ENCODE measurements at regions not wholly inside any gene's neighbourhood (a gene's known extent, or its start where the extent isn't known, plus 50 kb on each side); places are given as distances from the start of the nearest gene placed in this dataset.

DNA sequence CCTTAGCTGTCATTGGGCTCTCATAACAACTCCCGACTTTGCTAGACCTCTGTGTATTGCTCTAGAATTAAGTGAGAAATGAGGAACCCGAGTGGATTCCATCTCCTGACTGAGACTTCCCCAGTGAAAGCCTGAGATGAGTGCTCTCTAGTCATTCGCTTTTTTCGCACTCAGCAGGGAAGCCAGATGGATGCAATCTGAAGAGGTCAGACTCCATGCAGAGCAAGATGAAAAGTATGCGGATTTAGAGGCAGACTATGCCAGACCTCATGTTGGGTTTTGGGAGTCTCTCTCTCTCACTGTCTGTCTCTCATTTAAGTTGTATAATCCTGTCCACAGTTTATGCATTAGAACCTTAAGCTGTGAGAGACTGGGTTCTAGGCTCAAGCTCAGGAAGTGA, 88.6 kb downstream of the SLC5A7 start:
- TF ChIP-seq, protein P1, sequence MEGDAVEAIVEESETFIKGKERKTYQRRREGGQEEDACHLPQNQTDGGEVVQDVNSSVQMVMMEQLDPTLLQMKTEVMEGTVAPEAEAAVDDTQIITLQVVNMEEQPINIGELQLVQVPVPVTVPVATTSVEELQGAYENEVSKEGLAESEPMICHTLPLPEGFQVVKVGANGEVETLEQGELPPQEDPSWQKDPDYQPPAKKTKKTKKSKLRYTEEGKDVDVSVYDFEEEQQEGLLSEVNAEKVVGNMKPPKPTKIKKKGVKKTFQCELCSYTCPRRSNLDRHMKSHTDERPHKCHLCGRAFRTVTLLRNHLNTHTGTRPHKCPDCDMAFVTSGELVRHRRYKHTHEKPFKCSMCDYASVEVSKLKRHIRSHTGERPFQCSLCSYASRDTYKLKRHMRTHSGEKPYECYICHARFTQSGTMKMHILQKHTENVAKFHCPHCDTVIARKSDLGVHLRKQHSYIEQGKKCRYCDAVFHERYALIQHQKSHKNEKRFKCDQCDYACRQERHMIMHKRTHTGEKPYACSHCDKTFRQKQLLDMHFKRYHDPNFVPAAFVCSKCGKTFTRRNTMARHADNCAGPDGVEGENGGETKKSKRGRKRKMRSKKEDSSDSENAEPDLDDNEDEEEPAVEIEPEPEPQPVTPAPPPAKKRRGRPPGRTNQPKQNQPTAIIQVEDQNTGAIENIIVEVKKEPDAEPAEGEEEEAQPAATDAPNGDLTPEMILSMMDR (IDR thresholded peaks at IDR 0.05; ENCODE audit: poor library complexity, severe bottlenecking), result no peak
- Histone ChIP-seq H3K27ac (ENCODE audit: poor library complexity, severe bottlenecking) (no peak overlapping the region), H3K27me3 (ENCODE audit: insufficient read depth, poor library complexity, severe bottlenecking) (peaks cover 7% of the 10 kb centered on the region), H3K36me3 (ENCODE audit: low read depth) (no peaks in the 10 kb centered on the region), H3K9me3 (ENCODE audit: severe bottlenecking) (no peaks in the 10 kb centered on the region), H3K4me1 (ENCODE audit: insufficient read depth, poor library complexity, severe bottlenecking) (no peaks in the 10 kb centered on the region), H3K4me3 (ENCODE audit: severe bottlenecking) (no peak overlapping the region)
- DNase-seq (ENCODE audit: low spot score) (no peak), ATAC-seq (ENCODE audit: low read depth) (no peak)

DNA sequence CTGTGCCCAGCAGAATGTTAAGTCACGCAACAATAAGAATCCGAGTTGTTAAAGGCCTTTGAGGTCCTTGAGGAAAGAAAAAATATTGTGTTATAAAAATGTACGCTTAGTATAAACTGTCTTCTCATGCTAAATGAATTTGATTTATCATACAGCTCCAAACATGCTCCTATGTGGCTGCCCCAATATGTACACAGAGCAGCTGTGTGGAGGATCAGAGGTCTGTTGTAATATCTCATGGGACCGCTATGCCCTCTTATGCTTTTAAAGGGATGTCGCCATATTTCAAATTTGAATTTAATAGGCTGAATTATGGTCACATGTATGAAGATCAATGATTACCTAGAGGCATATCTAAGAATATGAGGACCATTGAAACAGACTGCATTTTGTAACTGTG, 90.2 kb downstream of the SLC5A7 start:
- Histone ChIP-seq H3K27me3 (ENCODE audit: insufficient read depth, poor library complexity, severe bottlenecking) (peaks cover 10% of the 10 kb centered on the region), H3K9me3 (ENCODE audit: severe bottlenecking) (no peaks in the 10 kb centered on the region), H3K27ac (ENCODE audit: poor library complexity, severe bottlenecking) (no peak overlapping the region), H3K4me1 (ENCODE audit: insufficient read depth, poor library complexity, severe bottlenecking) (no peaks in the 10 kb centered on the region), H3K4me3 (ENCODE audit: severe bottlenecking) (no peak overlapping the region), H3K36me3 (ENCODE audit: low read depth) (no peaks in the 10 kb centered on the region)
- DNase-seq (ENCODE audit: low spot score) (no peak), ATAC-seq (ENCODE audit: low read depth) (no peak)
- TF ChIP-seq, protein P1 (IDR thresholded peaks at IDR 0.05; ENCODE audit: poor library complexity, severe bottlenecking), result no peak

DNA sequence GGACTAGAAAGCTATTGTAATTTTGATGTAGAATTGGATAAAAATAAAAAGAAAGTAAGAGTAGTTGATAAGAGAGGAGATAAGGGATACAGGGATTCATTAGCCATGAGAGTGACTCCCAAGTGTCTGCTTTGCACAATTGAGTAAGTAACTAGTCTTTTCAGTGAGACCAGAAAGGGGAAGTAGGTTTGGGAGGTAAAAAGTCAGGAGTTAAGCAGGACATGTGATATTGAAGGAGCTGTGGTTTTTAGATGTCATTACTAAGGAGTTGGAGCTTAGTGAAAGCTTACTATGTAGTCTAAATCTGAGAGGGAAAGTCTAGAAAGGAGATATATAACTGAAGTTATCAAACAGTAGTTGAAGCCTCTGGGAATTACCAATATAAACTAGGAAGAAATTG, 93.4 kb downstream of the SLC5A7 start:
- H3K36me3 ChIP-seq (ENCODE audit: low read depth), result no peaks in the 10 kb centered on the region
- DNase-seq (ENCODE audit: low spot score) (no peak), ATAC-seq (ENCODE audit: low read depth) (no peak)
- no peak overlapping the region for H3K27ac ChIP-seq (ENCODE audit: poor library complexity, severe bottlenecking)
- H3K4me1 ChIP-seq (ENCODE audit: insufficient read depth, poor library complexity, severe bottlenecking), result no peaks in the 10 kb centered on the region
- H3K9me3 ChIP-seq (ENCODE audit: severe bottlenecking), result no peaks in the 10 kb centered on the region
- H3K4me3 ChIP-seq (ENCODE audit: severe bottlenecking), result no peak overlapping the region
- TF ChIP-seq, protein P1 (IDR thresholded peaks at IDR 0.05; ENCODE audit: poor library complexity, severe bottlenecking), result no peak
- peaks cover 9% of the 10 kb centered on the region for H3K27me3 ChIP-seq (ENCODE audit: insufficient read depth, poor library complexity, severe bottlenecking)

DNA sequence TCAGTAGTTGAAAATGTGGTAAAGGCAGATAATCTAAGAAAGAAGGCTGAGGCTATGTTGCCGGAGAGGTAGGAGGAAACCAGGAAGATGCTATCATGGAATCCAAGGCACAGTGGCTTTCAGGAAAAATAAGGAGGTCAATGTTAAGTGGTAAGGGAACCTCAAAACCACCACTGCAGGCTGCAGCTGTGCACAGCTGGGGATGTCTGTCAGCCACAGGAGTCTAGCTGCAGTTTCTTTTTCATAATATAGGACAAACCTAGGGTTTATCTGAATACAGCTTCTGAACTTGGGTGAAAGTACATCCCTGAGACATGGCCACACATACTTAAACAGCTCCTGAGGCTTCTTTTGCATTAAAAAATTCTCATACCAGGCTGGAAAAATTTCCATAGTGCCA, 93.9 kb downstream of the SLC5A7 start:
- no peaks in the 10 kb centered on the region for H3K4me1 ChIP-seq (ENCODE audit: insufficient read depth, poor library complexity, severe bottlenecking)
- DNase-seq (ENCODE audit: low spot score), result no peak
- H3K9me3 ChIP-seq (ENCODE audit: severe bottlenecking), result no peaks in the 10 kb centered on the region
- no peak overlapping the region for H3K27ac ChIP-seq (ENCODE audit: poor library complexity, severe bottlenecking)
- H3K27me3 ChIP-seq (ENCODE audit: insufficient read depth, poor library complexity, severe bottlenecking), result peaks cover 9% of the 10 kb centered on the region
- no peaks in the 10 kb centered on the region for H3K36me3 ChIP-seq (ENCODE audit: low read depth)
- TF ChIP-seq, protein P1 (IDR thresholded peaks at IDR 0.05; ENCODE audit: poor library complexity, severe bottlenecking), result no peak
- ATAC-seq (ENCODE audit: low read depth), result no peak
- H3K4me3 ChIP-seq (ENCODE audit: severe bottlenecking), result no peak overlapping the region

DNA sequence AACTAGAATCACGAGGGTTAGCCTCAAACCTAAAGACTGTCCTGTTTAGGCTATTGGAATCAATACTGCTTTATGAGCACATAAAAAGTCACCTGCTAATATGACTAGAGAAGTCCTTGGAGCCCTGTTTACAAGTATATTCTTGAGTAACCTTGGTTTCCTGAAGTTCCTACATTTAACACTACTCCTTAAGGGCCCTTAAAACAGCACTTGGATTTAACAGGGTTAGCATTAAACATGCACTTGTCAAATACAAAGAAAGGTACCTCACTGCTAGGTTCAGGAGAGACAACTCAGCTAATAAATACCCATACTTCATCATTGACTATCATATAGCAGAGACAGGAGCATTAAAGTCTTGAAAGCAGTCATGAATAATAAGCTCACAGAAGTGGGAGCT, 96.7 kb downstream of the SLC5A7 start:
- H3K27me3 ChIP-seq (ENCODE audit: insufficient read depth, poor library complexity, severe bottlenecking), result peaks cover 10% of the 10 kb centered on the region
- H3K9me3 ChIP-seq (ENCODE audit: severe bottlenecking), result no peaks in the 10 kb centered on the region
- no peaks in the 10 kb centered on the region for H3K4me1 ChIP-seq (ENCODE audit: insufficient read depth, poor library complexity, severe bottlenecking)
- DNase-seq (ENCODE audit: low spot score), result no peak
- TF ChIP-seq, protein P1 (IDR thresholded peaks at IDR 0.05; ENCODE audit: poor library complexity, severe bottlenecking), result no peak
- no peak overlapping the region for H3K27ac ChIP-seq (ENCODE audit: poor library complexity, severe bottlenecking)
- no peaks in the 10 kb centered on the region for H3K36me3 ChIP-seq (ENCODE audit: low read depth)
- no peak overlapping the region for H3K4me3 ChIP-seq (ENCODE audit: severe bottlenecking)
- no peak for ATAC-seq (ENCODE audit: low read depth)
